Heart left ventricle (tissue), 16 donors: ENCODE measurements at regions not wholly inside any gene's neighbourhood (a gene's known extent, or its start where the extent isn't known, plus 50 kb on each side); places are given as distances from the start of the nearest gene placed in this dataset.
A peak's percentile ranks its signal among the peaks of the same experiment; 100 is the strongest.
"Not testable (repeated sequence)": the region's sequence is repeated elsewhere in the genome, so short reads cannot be mapped to it uniquely, and the experiment has no call there.

Experiments used
- ATAC-seq, 4 donors: fragments of 200-7000 bp; cut with Tn5 transposase; one replicate each; pipeline ENCODE4 v1.9.1; 2020 to 2022; ENCODE audit warnings: moderate library complexity in 4 of 4, mild to moderate bottlenecking in 3 of 4, moderate number of reproducible peaks in 1 of 4
- DNase-seq, 5 donors: peaks; one replicate each; pipeline ENCODE4 v3.0.0-alpha.2; 2020
- H3K27ac ChIP-seq, 12 donors: fragments of 200-600 bp; sonication (generic) in 4 of 12; one replicate each; pipeline versions ENCODE4 v1.5.0 to v1.8.0; 2016 to 2022; ENCODE audit warnings: mild to moderate bottlenecking in 2 of 12
- H3K27me3 ChIP-seq, 9 donors: fragments of 200-600 bp; sonication (generic) in 2 of 9; one replicate each; pipeline versions ENCODE4 v1.5.1 to v1.8.0; 2016 to 2022; ENCODE audit warnings: mild to moderate bottlenecking in 3 of 9
- H3K36me3 ChIP-seq, 9 donors: fragments of 200-600 bp; sonication (generic) in 2 of 9; one replicate each; pipeline versions ENCODE4 v1.5.0 to v1.8.0; 2018 to 2022; ENCODE audit warnings: mild to moderate bottlenecking in 2 of 9
- H3K4me1 ChIP-seq, 12 donors: fragments of 200-600 bp; sonication (generic) in 4 of 12; one replicate each; pipeline versions ENCODE4 v1.5.0 to v1.8.0; 2016 to 2022; ENCODE audit warnings: mild to moderate bottlenecking in 3 of 12
- H3K4me3 ChIP-seq, 12 donors: fragments of 200-600 bp; sonication (generic) in 4 of 12; one replicate each; pipeline versions ENCODE4 v1.5.0 to v1.8.0; 2017 to 2022; ENCODE audit warnings: mild to moderate bottlenecking in 9 of 12, moderate library complexity in 4 of 12
- H3K9me3 ChIP-seq, 12 donors: fragments of 200-600 bp; sonication (generic) in 4 of 12; one replicate each; pipeline versions ENCODE4 v1.5.0 to v1.8.0; 2016 to 2022; ENCODE audit warnings: mild to moderate bottlenecking in 1 of 12
- POLR2A ChIP-seq, 2 donors: fragments of 450-650 bp; IDR thresholded peaks; one replicate each; pipeline ENCODE4 v1.6.1; 2017; ENCODE audit warnings: antibody characterized with exemption in 2 of 2, mild to moderate bottlenecking in 2 of 2, moderate library complexity in 2 of 2
- WGBS, 4 donors: extraction: QIAGEN DNeasy Blood & Tissue Kit in 2 of 4; methylation state at CpG; one replicate each; pipeline versions ENCODE4 v1.1.5 to v1.1.7; 2013 to 2018; 5-methylcytosine and 5-hydroxymethylcytosine counted together
- intact Hi-C, 10 donors: fragments of 100-400 bp; cut with DNase I; formaldehyde crosslinking; loops; one replicate each; pipeline versions ENCODE4 v1.11.1 to v1.14.2; 2022
- TF ChIP-seq, protein P1 (sequence below), 12 donors: fragments of 200-600 bp; sonication (generic) in 4 of 12; IDR thresholded peaks; one replicate each; pipeline versions ENCODE4 v1.5.0 to v1.8.0; 2018 to 2022; ENCODE audit warnings: antibody characterized with exemption in 12 of 12, mild to moderate bottlenecking in 5 of 12
- donor health status: ischemic (EF 13 %, LVEDD 7.1; RV severe dilation, severe dysfunction).
- donor health status: healthy with polysubstance abuse.
- donor health status: DM: no; HTN: yes; CAD: no.
- donor health status: DM: no; HTN: no; CAD: no.
- donor health status: ischemic (EF 25% LVEDD 6.9; RV normal size, moderate dysfunction).
- donor health status: ischemic (EF 25% LVEDD 5.7; RV mildly dilated, moderate dysfunction).
- donor health status: healthy.
- donor health status: DM: yes; HTN: yes; CAD: no.
- donor health status: ischemic (EF 35%, LVEDD 5.7; RV mildly dilated, moderate dysfunction).
- donor health status: nonischemic (EF 11% LVEDD 7.7; RV severe dilation, severe dysfunction).
- donor health status: DM: yes; HTN: yes; CAD: no.
- donor health status: PGD.
- donor health status: ischemic (EF 29% LVEDD 5.4; RV normal size, mild dysfunction).
- donor health status: nonischemic (EF 23%, LVEDD 6.1; RV moderate dilation, normal function).

DNA sequence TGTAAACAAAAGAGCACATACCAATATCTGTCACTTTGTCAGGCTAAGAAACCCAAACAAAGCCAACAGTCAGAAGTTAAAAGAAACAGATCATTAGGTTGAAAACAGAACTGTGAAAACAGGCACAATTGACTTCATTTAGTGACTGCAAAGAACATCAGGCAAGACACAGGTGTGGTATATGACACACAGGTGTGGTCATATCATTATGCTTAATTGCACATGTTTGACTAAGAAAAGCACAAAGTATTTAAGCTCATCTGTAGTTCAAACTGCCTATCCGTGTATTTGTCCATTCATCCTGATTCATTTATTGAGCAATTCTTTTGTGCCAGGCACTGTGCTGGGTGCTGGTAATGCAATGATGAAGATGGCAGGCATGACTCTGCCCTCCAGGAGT, 150.7 kb downstream of the DEFB131A start:
- Histone ChIP-seq H3K4me1 (no peaks in the 10 kb centered on the region), H3K9me3 (peaks cover 0 to 3% (median 0%) of the 10 kb centered on the region in 12 donors), H3K4me3 (no peak overlapping the region), H3K36me3 (no peaks in the 10 kb centered on the region), H3K27me3 (no peaks in the 10 kb centered on the region), H3K27ac (no peak overlapping the region)
- TF ChIP-seq, protein P1, sequence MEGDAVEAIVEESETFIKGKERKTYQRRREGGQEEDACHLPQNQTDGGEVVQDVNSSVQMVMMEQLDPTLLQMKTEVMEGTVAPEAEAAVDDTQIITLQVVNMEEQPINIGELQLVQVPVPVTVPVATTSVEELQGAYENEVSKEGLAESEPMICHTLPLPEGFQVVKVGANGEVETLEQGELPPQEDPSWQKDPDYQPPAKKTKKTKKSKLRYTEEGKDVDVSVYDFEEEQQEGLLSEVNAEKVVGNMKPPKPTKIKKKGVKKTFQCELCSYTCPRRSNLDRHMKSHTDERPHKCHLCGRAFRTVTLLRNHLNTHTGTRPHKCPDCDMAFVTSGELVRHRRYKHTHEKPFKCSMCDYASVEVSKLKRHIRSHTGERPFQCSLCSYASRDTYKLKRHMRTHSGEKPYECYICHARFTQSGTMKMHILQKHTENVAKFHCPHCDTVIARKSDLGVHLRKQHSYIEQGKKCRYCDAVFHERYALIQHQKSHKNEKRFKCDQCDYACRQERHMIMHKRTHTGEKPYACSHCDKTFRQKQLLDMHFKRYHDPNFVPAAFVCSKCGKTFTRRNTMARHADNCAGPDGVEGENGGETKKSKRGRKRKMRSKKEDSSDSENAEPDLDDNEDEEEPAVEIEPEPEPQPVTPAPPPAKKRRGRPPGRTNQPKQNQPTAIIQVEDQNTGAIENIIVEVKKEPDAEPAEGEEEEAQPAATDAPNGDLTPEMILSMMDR (IDR thresholded peaks at IDR 0.05), result no peak
- no peak for TF ChIP-seq POLR2A (IDR thresholded peaks at IDR 0.05)
- intact Hi-C loops, result no loop called here
- ATAC-seq (no peak), DNase-seq (no peak)
- WGBS, 4 donors, result 85 to 100% (median 90%) methylated on average over 1 of the region's 1 CpG

DNA sequence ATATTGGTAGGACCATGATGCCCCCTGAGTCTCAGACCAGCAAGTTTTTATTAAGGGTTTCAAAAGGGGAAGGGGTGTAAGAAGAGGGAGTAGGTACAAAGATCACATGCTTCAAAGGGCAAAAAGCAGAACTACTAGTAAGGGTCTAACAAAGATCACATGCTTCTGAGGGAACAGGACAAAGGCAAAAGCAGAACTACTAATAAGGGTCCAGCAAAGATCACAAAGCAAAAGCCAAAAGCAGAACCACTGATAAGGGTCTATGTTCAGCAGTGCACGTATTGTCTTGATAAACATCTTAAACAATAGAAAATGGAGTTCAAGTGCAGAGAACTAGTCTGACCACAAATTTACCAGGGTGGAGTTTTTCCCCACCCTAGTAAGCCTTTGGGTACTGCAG, 151.3 kb downstream of the DEFB131A start:
- ATAC-seq, intact Hi-C loops, H3K9me3 ChIP-seq, H3K27ac ChIP-seq, H3K4me3 ChIP-seq, H3K27me3 ChIP-seq, H3K36me3 ChIP-seq, DNase-seq, H3K4me1 ChIP-seq: not testable (repeated sequence)
- 23 to 56% (median 45%) methylated on average over 1 of the region's 1 CpG for WGBS, 4 donors

DNA sequence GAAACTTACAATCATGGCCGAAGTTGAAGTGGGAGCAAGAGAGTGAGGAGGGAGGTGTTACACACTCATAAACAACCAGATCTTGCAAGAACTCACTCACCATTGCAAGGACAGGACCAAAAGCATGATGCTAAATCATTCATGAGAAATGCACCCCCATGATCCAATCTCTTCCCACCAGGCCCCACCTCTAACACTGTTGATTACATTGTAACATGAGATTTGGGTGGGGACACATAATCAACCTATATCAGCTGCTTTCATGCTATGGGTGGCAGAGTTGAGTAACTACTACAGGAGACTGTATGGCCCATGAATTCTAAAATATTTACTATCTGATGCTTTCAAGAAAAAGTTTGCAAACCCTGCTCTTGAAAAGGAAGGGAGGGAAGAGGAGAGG, 155.1 kb downstream of the DEFB131A start:
- DNase-seq (no peak), ATAC-seq (no peak)
- TF ChIP-seq, protein P1 (IDR thresholded peaks at IDR 0.05), result no peak
- TF ChIP-seq POLR2A (IDR thresholded peaks at IDR 0.05), result no peak
- H3K36me3 ChIP-seq, result no peaks in the 10 kb centered on the region
- intact Hi-C loops, result no loop called here
- H3K4me3 ChIP-seq, result no peak overlapping the region
- peaks cover 0 to 3% (median 0%) of the 10 kb centered on the region in 12 donors for H3K9me3 ChIP-seq
- peaks cover 0 to 7% (median 0%) of the 10 kb centered on the region in 12 donors for H3K4me1 ChIP-seq
- 86 to 94% (median 89%) methylated on average over 1 of the region's 1 CpG; no CpG with 5 or more reads in 1 of the 4 donors for WGBS, 4 donors
- H3K27me3 ChIP-seq, result no peaks in the 10 kb centered on the region
- H3K27ac ChIP-seq, result no peak overlapping the region

DNA sequence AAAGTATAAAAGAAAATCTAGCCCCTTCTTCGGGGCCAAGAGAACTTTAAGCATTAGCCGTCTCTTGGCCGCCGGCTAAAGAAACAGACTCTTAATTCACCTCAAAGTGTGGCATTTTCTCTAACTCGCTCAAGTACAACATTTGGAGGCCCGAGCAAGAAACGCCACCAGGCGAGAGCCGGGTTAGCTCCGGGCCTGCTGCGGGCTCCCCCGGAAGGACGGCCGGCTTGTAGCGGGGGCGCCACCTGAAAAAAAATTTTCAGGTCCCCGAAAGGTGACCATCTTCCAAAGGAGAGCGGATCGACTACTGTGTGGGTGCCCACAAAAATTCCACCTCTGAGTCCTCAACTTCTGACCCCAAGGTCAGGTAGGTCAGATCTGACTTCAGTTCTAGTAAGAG, 156.0 kb downstream of the DEFB131A start:
- no peak for TF ChIP-seq POLR2A (IDR thresholded peaks at IDR 0.05)
- TF ChIP-seq, protein P1 (IDR thresholded peaks at IDR 0.05), result no peak
- WGBS, 4 donors, result 83 to 91% (median 86%) methylated on average over 19 of the region's 19 CpGs
- DNase-seq (no peak), ATAC-seq (no peak)
- peaks cover 0 to 7% (median 0%) of the 10 kb centered on the region in 12 donors for H3K4me1 ChIP-seq
- H3K36me3 ChIP-seq, result no peaks in the 10 kb centered on the region
- no peaks in the 10 kb centered on the region for H3K27me3 ChIP-seq
- no peak overlapping the region for H3K27ac ChIP-seq
- no peak overlapping the region for H3K4me3 ChIP-seq
- H3K9me3 ChIP-seq, result no peaks in the 10 kb centered on the region
- intact Hi-C loops, result no loop called here

DNA sequence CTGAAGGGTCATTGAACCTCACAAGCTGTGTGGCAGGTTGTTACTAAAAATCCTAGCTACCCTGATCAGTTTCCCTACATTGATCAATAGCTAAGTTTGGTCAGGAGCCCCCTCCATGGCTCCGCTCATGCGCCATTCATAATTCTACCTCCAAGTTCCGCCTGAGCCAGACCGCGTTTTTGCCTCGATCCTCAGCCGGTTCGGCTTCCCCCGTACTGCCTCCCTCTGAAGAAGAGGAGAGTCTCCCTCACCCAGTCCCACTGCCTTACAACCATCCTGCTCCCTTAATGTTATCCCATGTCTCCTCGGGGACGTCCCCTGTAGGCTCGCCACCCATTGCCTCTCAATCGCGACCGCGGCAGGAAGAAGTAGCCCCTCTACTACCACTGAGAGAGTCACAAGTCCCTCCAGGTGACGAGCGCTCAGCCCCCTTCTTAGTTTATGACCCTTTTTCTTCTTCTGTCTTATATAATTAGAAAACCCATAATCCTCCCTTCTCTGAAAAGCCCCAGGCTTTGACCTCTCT, 158.2 kb downstream of the DEFB131A start:
- intact Hi-C loops, result no loop called here
- H3K4me1 ChIP-seq, result peaks cover 0 to 7% (median 0%) of the 10 kb centered on the region in 12 donors
- no peaks in the 10 kb centered on the region for H3K36me3 ChIP-seq
- 83 to 90% (median 84%) methylated on average over 18 of the region's 18 CpGs for WGBS, 4 donors
- ATAC-seq (no peak), DNase-seq (no peak)
- no peak overlapping the region for H3K4me3 ChIP-seq
- no peaks in the 10 kb centered on the region for H3K9me3 ChIP-seq
- no peaks in the 10 kb centered on the region for H3K27me3 ChIP-seq
- H3K27ac ChIP-seq, result no peak overlapping the region
- no peak for TF ChIP-seq POLR2A (IDR thresholded peaks at IDR 0.05)
- TF ChIP-seq, protein P1 (IDR thresholded peaks at IDR 0.05), result no peak

DNA sequence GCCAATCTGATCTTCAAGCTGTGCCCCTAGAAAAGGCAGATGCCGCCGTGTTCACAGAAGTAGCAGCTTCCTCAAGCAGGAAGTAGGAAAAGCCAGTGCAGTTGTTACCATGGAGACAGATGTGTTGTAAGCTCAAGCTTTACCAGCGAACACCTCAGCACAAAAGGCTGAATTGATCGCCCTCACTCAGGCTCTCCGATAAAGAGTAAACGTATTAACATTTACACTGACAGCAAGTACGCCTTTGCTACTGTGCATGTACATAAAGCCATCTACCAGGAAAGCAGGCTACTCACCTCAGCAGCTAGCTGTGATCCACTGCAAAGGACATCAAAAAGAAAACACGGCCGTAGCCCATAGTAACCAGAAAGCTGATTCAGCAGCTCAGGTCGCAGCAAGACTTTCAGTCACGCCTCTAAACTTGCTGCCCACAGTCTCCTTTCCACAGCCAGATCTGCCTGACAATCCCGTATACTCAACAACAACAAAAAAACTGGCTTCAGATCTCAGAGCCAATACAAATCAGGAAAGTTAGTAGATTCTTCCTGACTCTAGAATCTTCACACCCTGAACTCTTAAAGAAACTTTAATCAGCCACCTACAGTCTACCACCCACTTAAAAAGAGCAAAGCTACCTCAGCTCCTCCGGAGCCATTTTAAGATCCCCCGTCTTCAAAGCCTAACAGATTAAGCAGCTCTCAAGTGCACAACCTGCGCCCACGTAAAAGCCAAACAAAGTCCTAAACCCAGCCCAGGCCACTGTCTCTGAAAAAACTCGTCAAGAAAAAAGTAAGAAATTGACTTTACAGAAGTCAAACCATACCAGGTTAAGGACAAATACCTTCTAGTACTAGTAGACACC, 160.0 kb downstream of the DEFB131A start:
- H3K27ac ChIP-seq, H3K27me3 ChIP-seq, H3K36me3 ChIP-seq, H3K4me1 ChIP-seq, DNase-seq, ATAC-seq, H3K9me3 ChIP-seq, intact Hi-C loops: not testable (repeated sequence)
- 16 to 22% (median 20%) methylated on average over 17 of the region's 17 CpGs for WGBS, 4 donors
- H3K4me3 ChIP-seq, result peak overlapping the region in 9 of 12 donors; percentile 21 to 48 (median 38)

DNA sequence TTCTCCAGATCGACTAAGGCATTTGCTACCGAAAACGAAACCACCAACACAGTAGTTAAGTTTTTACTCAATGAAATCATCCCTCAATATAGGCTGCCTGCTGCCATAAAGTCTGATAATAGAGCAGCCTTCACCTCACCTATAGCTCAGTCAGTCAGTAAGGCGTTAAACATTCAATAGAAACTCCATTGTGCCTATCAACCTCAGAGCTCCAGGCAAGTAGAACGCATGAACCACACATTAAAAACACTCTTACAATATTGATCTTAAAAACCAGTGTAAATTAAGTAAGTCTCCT, 160.6 kb downstream of the DEFB131A start:
- H3K27ac ChIP-seq, H3K27me3 ChIP-seq, H3K36me3 ChIP-seq, H3K4me1 ChIP-seq, intact Hi-C loops, ATAC-seq, H3K9me3 ChIP-seq, DNase-seq: not testable (repeated sequence)
- 39 to 67% (median 52%) methylated on average over 5 of the region's 5 CpGs for WGBS, 4 donors
- peak overlapping the region in 2 of 12 donors; percentile 43 to 48 for H3K4me3 ChIP-seq
